MM.1S (cell line): ENCODE measurements at regions not wholly inside any gene's neighbourhood (a gene's known extent, or its start where the extent isn't known, plus 50 kb on each side); places are given as distances from the start of the nearest gene placed in this dataset.

Experiments used
- CTCF ChIP-seq: fragments of 300-600 bp; sonication (generic); IDR thresholded peaks from 2 replicates; pipeline ENCODE4 v1.5.1; 2016; ENCODE audit warnings: antibody characterized with exemption, low read length, mixed read lengths
- EZH2 ChIP-seq: fragments of 300-600 bp; sonication (generic); optimal IDR thresholded peaks from 2 replicates; pipeline ENCODE3; 2017; ENCODE audit warnings: low read depth, mild to moderate bottlenecking, antibody characterized with exemption, low read length, mixed read lengths

GRCh38 chr4:132956962-132957361 lies 192.1 kb upstream of the PCDH10 start:
- no peak for TF ChIP-seq EZH2
- no peak for TF ChIP-seq CTCF
